Aorta (tissue), 5 donors: ENCODE measurements at regions not wholly inside any gene's neighbourhood (a gene's known extent, or its start where the extent isn't known, plus 50 kb on each side); places are given as distances from the start of the nearest gene placed in this dataset.

Source experiments
- ATAC-seq: fragments of 200-7000 bp; cut with Tn5 transposase; one replicate; pipeline ENCODE4 v1.9.1; 2022; ENCODE audit warnings: moderate library complexity; ENCODE audit not compliant: low FRiP score
- DNase-seq, 2 donors: peaks; one replicate each; pipeline ENCODE4 v3.0.0-alpha.2; 2020
- H3K27ac ChIP-seq, 2 donors: one replicate each; pipeline ENCODE4 v1.5.1; 2013; ENCODE audit warnings: low read length in 2 of 2, mild to moderate bottlenecking in 2 of 2, moderate library complexity in 2 of 2, control low read depth in 1 of 2, inconsistent platforms in 1 of 2, low read depth in 1 of 2
- H3K27me3 ChIP-seq, 2 donors: one replicate each; pipeline ENCODE4 v1.6.1; 2013; ENCODE audit warnings: control low read depth in 1 of 2, low read length in 1 of 2, mild to moderate bottlenecking in 1 of 2, moderate library complexity in 1 of 2; ENCODE audit not compliant: insufficient read depth in 2 of 2, control insufficient read depth in 1 of 2
- H3K36me3 ChIP-seq, 2 donors: one replicate each; pipeline ENCODE4 v1.6.1; 2013; ENCODE audit warnings: control low read depth in 1 of 2, low read length in 1 of 2, mild to moderate bottlenecking in 1 of 2; ENCODE audit not compliant: insufficient read depth in 2 of 2, control insufficient read depth in 1 of 2
- H3K4me1 ChIP-seq, 2 donors: one replicate each; pipeline ENCODE4 v1.6.1; 2013; ENCODE audit warnings: low read length in 2 of 2, control low read depth in 1 of 2, mild to moderate bottlenecking in 1 of 2, moderate library complexity in 1 of 2; ENCODE audit not compliant: insufficient read depth in 2 of 2, control insufficient read depth in 1 of 2
- H3K4me3 ChIP-seq, 2 donors: one replicate each; pipeline ENCODE4 v1.5.1; 2013; ENCODE audit warnings: low read length in 2 of 2, control low read depth in 1 of 2, mild to moderate bottlenecking in 1 of 2
- H3K9me3 ChIP-seq: one replicate; pipeline ENCODE4 v1.6.1; 2013; ENCODE audit warnings: mild to moderate bottlenecking, low read length; ENCODE audit not compliant: control insufficient read depth
- WGBS, 2 donors: extraction: QIAGEN DNeasy Blood & Tissue Kit; methylation state at CpG; one replicate each; pipeline ENCODE4 v1.1.7; 2013; 5-methylcytosine and 5-hydroxymethylcytosine counted together
- intact Hi-C, 2 donors: fragments of 100-400 bp; cut with DNase I; formaldehyde crosslinking; loops; one replicate each; pipeline versions ENCODE4 v1.14.2 to v1.15.0; 2022
- donor health status: healthy with polysubstance abuse.
- donor health status: Bipolar disorder and iron deficiency.
- donor health status: DM: no; HTN: no; CAD: no.
- donor health status: DM: no; HTN: no; CAD: no.
- donor health status: DM: yes; HTN: yes; CAD: no.

GRCh38 chr4:155008389-155008788, 200.0 kb upstream of the NPY2R start:
- no peak overlapping the region for H3K27ac ChIP-seq
- H3K4me1 ChIP-seq, result no peaks in the 10 kb centered on the region
- no peak for ATAC-seq
- H3K9me3 ChIP-seq, result peaks cover 1% of the 10 kb centered on the region
- no peak for DNase-seq
- WGBS, 2 donors, result 82 to 86% methylated on average over 2 of the region's 2 CpGs
- intact Hi-C loops, result no loop called here
- no peaks in the 10 kb centered on the region for H3K27me3 ChIP-seq
- no peak overlapping the region for H3K4me3 ChIP-seq
- no peaks in the 10 kb centered on the region for H3K36me3 ChIP-seq

- Histone ChIP-seq H3K4me3 (no peak overlapping the region), H3K36me3 (no peaks in the 10 kb centered on the region), H3K27me3 (no peaks in the 10 kb centered on the region), H3K4me1 (no peaks in the 10 kb centered on the region), H3K9me3 (peaks cover 1% of the 10 kb centered on the region), H3K27ac (no peak overlapping the region)
- DNase-seq (no peak), ATAC-seq (no peak)
- intact Hi-C loops, result no loop called here
- 57 to 63% methylated on average over 3 of the region's 3 CpGs for WGBS, 2 donors
These were observed 199.1 kb upstream of the NPY2R start for GRCh38 chr4:155009288-155009687.

- ATAC-seq, result no peak
- WGBS, 2 donors, result 89% methylated on average over 7 of the region's 7 CpGs
These were observed 198.1 kb upstream of the NPY2R start for GRCh38 chr4:155010376-155010775.

GRCh38 chr4:155011163-155011780, 197.2 kb upstream of the NPY2R start:
- 33 to 48% methylated on average over 4 of the region's 4 CpGs for WGBS, 2 donors
- Histone ChIP-seq H3K9me3 (peaks cover 1% of the 10 kb centered on the region), H3K4me3 (no peak overlapping the region), H3K4me1 (no peaks in the 10 kb centered on the region), H3K27ac (no peak overlapping the region), H3K27me3 (no peaks in the 10 kb centered on the region), H3K36me3 (no peaks in the 10 kb centered on the region)
- intact Hi-C loops, result no loop called here
- no peak for DNase-seq
- no peak for ATAC-seq

More at GRCh38 chr4:155010376-155010775, 198.1 kb upstream of the NPY2R start:
- no peaks in the 10 kb centered on the region for H3K36me3 ChIP-seq
- no peak for DNase-seq
- no peak overlapping the region for H3K4me3 ChIP-seq
- no peaks in the 10 kb centered on the region for H3K4me1 ChIP-seq
- no peak overlapping the region for H3K27ac ChIP-seq
- H3K27me3 ChIP-seq, result no peaks in the 10 kb centered on the region
- intact Hi-C loops, result no loop called here
- H3K9me3 ChIP-seq, result peaks cover 1% of the 10 kb centered on the region

- 48 to 73% methylated on average over 1 of the region's 1 CpG for WGBS, 2 donors
- no peak overlapping the region for H3K4me3 ChIP-seq
- ATAC-seq, result no peak
These were observed 196.0 kb upstream of the NPY2R start for GRCh38 chr4:155012469-155012868.

GRCh38 chr4:155017426-155017825, 191.0 kb upstream of the NPY2R start:
- H3K27ac ChIP-seq, result no peak overlapping the region
- H3K27me3 ChIP-seq, result no peaks in the 10 kb centered on the region
- H3K4me3 ChIP-seq, result no peak overlapping the region
- H3K36me3 ChIP-seq, result no peaks in the 10 kb centered on the region
- ATAC-seq, result no peak
- DNase-seq, result no peak
- intact Hi-C loops, result no loop called here
- H3K9me3 ChIP-seq, result no peaks in the 10 kb centered on the region
- no peaks in the 10 kb centered on the region for H3K4me1 ChIP-seq

More at GRCh38 chr4:155012469-155012868, 196.0 kb upstream of the NPY2R start:
- intact Hi-C loops, result no loop called here
- no peak for DNase-seq
- H3K36me3 ChIP-seq, result no peaks in the 10 kb centered on the region
- H3K27me3 ChIP-seq, result no peaks in the 10 kb centered on the region
- H3K27ac ChIP-seq, result no peak overlapping the region
- no peaks in the 10 kb centered on the region for H3K9me3 ChIP-seq
- no peaks in the 10 kb centered on the region for H3K4me1 ChIP-seq

- Histone ChIP-seq H3K27me3 (no peaks in the 10 kb centered on the region), H3K36me3 (no peaks in the 10 kb centered on the region), H3K27ac (no peak overlapping the region), H3K4me3 (no peak overlapping the region), H3K4me1 (no peaks in the 10 kb centered on the region), H3K9me3 (no peaks in the 10 kb centered on the region)
- WGBS, 2 donors, result 20 to 27% methylated on average over 10 of the region's 10 CpGs
- intact Hi-C loops, result no loop called here
- peak in 1 of 2 donors; percentile 52 for DNase-seq
- ATAC-seq, result no peak
These were observed 182.5 kb upstream of the NPY2R start for GRCh38 chr4:155025762-155026457.

GRCh38 chr4:155026715-155027114, 181.7 kb upstream of the NPY2R start:
- DNase-seq, result no peak
- no peak overlapping the region for H3K27ac ChIP-seq
- intact Hi-C loops, result no loop called here
- H3K4me3 ChIP-seq, result no peak overlapping the region
- ATAC-seq, result no peak
- no peaks in the 10 kb centered on the region for H3K4me1 ChIP-seq
- H3K27me3 ChIP-seq, result no peaks in the 10 kb centered on the region
- H3K36me3 ChIP-seq, result no peaks in the 10 kb centered on the region
- 74 to 75% methylated on average over 6 of the region's 6 CpGs for WGBS, 2 donors
- H3K9me3 ChIP-seq, result no peaks in the 10 kb centered on the region

- no peaks in the 10 kb centered on the region for H3K27me3 ChIP-seq
- H3K4me1 ChIP-seq, result no peaks in the 10 kb centered on the region
- ATAC-seq, result no peak
- H3K27ac ChIP-seq, result no peak overlapping the region
- no peak for DNase-seq
- 83 to 85% methylated on average over 5 of the region's 5 CpGs for WGBS, 2 donors
- H3K36me3 ChIP-seq, result no peaks in the 10 kb centered on the region
- intact Hi-C loops, result no loop called here
- H3K9me3 ChIP-seq, result peaks cover 3% of the 10 kb centered on the region
- no peak overlapping the region for H3K4me3 ChIP-seq
These were observed 175.8 kb upstream of the NPY2R start for GRCh38 chr4:155032521-155033229.
